Upper lobe of right lung (tissue), 1 donor: ENCODE measurements at regions not wholly inside any gene's neighbourhood (a gene's known extent, or its start where the extent isn't known, plus 50 kb on each side); places are given as distances from the start of the nearest gene placed in this dataset.

ENCODE experiments used
- ATAC-seq: fragments of 200-7000 bp; cut with Tn5 transposase; one replicate; pipeline ENCODE4 v1.9.1; 2020; ENCODE audit warnings: mild to moderate bottlenecking, moderate library complexity
- DNase-seq: peaks from one replicate; pipeline ENCODE4 v3.0.0-alpha.2; 2020
- H3K27ac ChIP-seq: fragments of 200-600 bp; one replicate; pipeline ENCODE4 v1.8.0; 2022
- H3K27me3 ChIP-seq: fragments of 200-600 bp; one replicate; pipeline ENCODE4 v1.8.0; 2022; ENCODE audit warnings: mild to moderate bottlenecking
- H3K36me3 ChIP-seq: fragments of 200-600 bp; one replicate; pipeline ENCODE4 v1.8.0; 2022
- H3K4me1 ChIP-seq: fragments of 200-600 bp; one replicate; pipeline ENCODE4 v1.8.0; 2022
- H3K4me3 ChIP-seq: fragments of 200-600 bp; one replicate; pipeline ENCODE4 v1.8.0; 2022; ENCODE audit warnings: mild to moderate bottlenecking
- H3K9me3 ChIP-seq: fragments of 200-600 bp; one replicate; pipeline ENCODE4 v1.8.0; 2022
- CTCF ChIP-seq: fragments of 200-600 bp; IDR thresholded peaks from one replicate; pipeline ENCODE4 v1.8.0; 2022; ENCODE audit warnings: antibody characterized with exemption
- intact Hi-C: fragments of 100-400 bp; cut with DNase I; formaldehyde crosslinking; loops from one replicate; pipeline ENCODE4 v1.11.0; 2022
- donor health status: DM: no; HTN: yes; CAD: no; lungs with severe emphysema.

GRCh38 chr6:53408826-53409225, 60.1 kb upstream of the ELOVL5 start:
- Histone ChIP-seq H3K4me3 (no peak overlapping the region), H3K27ac (no peak overlapping the region), H3K9me3 (no peaks in the 10 kb centered on the region), H3K27me3 (no peaks in the 10 kb centered on the region), H3K4me1 (no peaks in the 10 kb centered on the region), H3K36me3 (no peaks in the 10 kb centered on the region)
- intact Hi-C loops = no loop called here
- ATAC-seq (no peak), DNase-seq (no peak)
- no peak for TF ChIP-seq CTCF

GRCh38 chr6:53399027-53399344, 50.2 kb upstream of the ELOVL5 start:
- TF ChIP-seq CTCF = no peak
- no peak for ATAC-seq

GRCh38 chr6:53398247-53399026, 49.7 kb upstream of the ELOVL5 start:
- DNase-seq = no peak
- no peak overlapping the region for H3K4me3 ChIP-seq
- H3K9me3 ChIP-seq = no peaks in the 10 kb centered on the region
- no peak overlapping the region for H3K27ac ChIP-seq
- ATAC-seq = no peak
- H3K4me1 ChIP-seq = no peaks in the 10 kb centered on the region
- TF ChIP-seq CTCF = no peak
- intact Hi-C loops = no loop called here
- H3K36me3 ChIP-seq = no peaks in the 10 kb centered on the region
- H3K27me3 ChIP-seq = no peaks in the 10 kb centered on the region

More at GRCh38 chr6:53399027-53399344, 50.2 kb upstream of the ELOVL5 start:
- intact Hi-C loops = no loop called here
- Histone ChIP-seq H3K9me3 (no peaks in the 10 kb centered on the region), H3K27ac (no peak overlapping the region), H3K4me3 (no peak overlapping the region), H3K36me3 (no peaks in the 10 kb centered on the region), H3K27me3 (no peaks in the 10 kb centered on the region), H3K4me1 (no peaks in the 10 kb centered on the region)
- no peak for DNase-seq
